Mucosa of rectum (tissue), 2 donors: ENCODE measurements at regions not wholly inside any gene's neighbourhood (a gene's known extent, or its start where the extent isn't known, plus 50 kb on each side); places are given as distances from the start of the nearest gene placed in this dataset.

Experiments used
- H3K27ac ChIP-seq, 2 donors: one replicate each; pipeline ENCODE4 v1.7.0; 2013; ENCODE audit warnings: inconsistent platforms in 2 of 2, low read depth in 2 of 2, low read length in 2 of 2
- H3K27me3 ChIP-seq, 2 donors: one replicate each; pipeline ENCODE4 v1.7.0; 2013; ENCODE audit warnings: low read length in 2 of 2; ENCODE audit not compliant: control insufficient read depth in 2 of 2, insufficient read depth in 2 of 2
- H3K36me3 ChIP-seq, 2 donors: one replicate each; pipeline ENCODE4 v1.7.0; 2013; ENCODE audit warnings: low read length in 2 of 2; ENCODE audit not compliant: control insufficient read depth in 2 of 2, insufficient read depth in 2 of 2
- H3K4me1 ChIP-seq, 2 donors: one replicate each; pipeline ENCODE4 v1.7.0; 2013; ENCODE audit warnings: low read length in 2 of 2, mild to moderate bottlenecking in 1 of 2; ENCODE audit not compliant: control insufficient read depth in 2 of 2, insufficient read depth in 2 of 2
- H3K4me3 ChIP-seq, 2 donors: one replicate each; pipeline ENCODE4 v1.7.0; 2013; ENCODE audit warnings: low read length in 2 of 2
- H3K9ac ChIP-seq, 2 donors: one replicate each; pipeline ENCODE4 v1.7.0; 2013; ENCODE audit warnings: low read length in 2 of 2, low read depth in 1 of 2, mild to moderate bottlenecking in 1 of 2
- H3K9me3 ChIP-seq, 2 donors: one replicate each; pipeline ENCODE4 v1.7.0; 2013; ENCODE audit warnings: low read length in 2 of 2; ENCODE audit not compliant: control insufficient read depth in 2 of 2
- donor health status: healthy.
- donor health status: Normal muscosa, but diverticular disease.

DNA sequence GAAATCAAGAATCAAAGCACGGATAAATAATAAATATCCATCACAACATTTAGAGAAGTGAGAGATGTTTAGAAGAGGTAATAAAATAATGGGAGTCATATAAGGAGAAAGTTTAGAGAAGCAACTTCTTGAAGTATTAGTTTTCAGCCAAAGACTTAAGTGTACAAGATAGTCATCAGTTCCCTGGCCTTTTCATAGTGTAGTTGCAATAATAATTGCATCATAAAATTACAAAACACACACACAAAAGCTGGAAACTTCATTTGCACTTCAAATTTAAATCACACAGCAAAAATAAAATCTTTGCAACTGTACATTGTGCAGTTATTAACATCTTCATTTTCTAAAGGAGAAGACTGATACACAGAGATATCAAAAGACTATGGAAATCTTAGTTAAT lies 319.1 kb upstream of the RGMB start:
- Histone ChIP-seq H3K4me3 (no peak overlapping the region), H3K9ac (no peak overlapping the region), H3K27ac (no peak overlapping the region), H3K36me3 (no peaks in the 10 kb centered on the region), H3K9me3 (no peaks in the 10 kb centered on the region), H3K4me1 (peaks cover 0 to 3% of the 10 kb centered on the region in 2 donors), H3K27me3 (no peaks in the 10 kb centered on the region)

DNA sequence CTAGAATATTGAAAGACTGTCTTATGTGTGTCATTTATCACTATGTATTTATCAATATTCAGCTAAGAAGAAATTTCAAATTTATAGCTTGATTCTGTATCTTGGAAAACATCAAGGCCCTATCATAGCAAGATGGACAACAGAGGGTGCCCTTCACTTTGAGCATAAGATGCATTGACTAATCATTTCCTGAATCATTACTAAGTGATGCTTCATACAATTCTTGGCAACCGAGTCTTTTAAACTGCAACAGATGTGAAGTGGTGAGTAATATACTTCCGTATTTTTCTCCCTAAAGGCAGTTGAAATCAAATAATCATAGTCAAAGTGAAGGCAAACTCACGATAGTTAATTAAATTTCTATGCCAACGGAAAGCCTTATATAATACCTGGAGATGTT lies 318.6 kb upstream of the RGMB start:
- Histone ChIP-seq H3K36me3 (no peaks in the 10 kb centered on the region), H3K27ac (no peak overlapping the region), H3K27me3 (no peaks in the 10 kb centered on the region), H3K9me3 (no peaks in the 10 kb centered on the region), H3K9ac (no peak overlapping the region), H3K4me1 (peaks cover 0 to 3% of the 10 kb centered on the region in 2 donors), H3K4me3 (no peak overlapping the region)

DNA sequence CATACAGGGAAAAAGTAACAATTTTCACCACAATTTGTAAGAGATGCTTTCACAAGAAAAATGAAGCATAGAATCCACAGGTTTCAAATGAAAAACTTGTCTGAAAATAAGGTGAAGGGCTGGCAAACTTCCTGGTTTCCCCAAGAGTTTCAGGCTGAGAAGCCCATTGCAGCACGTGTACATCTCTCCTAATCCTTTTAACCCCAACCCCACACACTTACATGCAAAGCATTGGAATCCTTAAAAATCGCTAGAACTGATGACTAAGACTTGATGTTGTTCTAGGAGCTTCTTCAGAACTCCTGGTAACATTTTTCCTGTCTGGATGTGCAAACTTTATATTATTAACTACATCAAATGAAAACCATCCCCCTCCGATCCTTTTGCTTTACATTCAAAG lies 317.8 kb upstream of the RGMB start:
- peaks cover 0 to 3% of the 10 kb centered on the region in 2 donors for H3K4me1 ChIP-seq
- H3K27me3 ChIP-seq, result no peaks in the 10 kb centered on the region
- H3K9ac ChIP-seq, result no peak overlapping the region
- H3K4me3 ChIP-seq, result no peak overlapping the region
- H3K9me3 ChIP-seq, result no peaks in the 10 kb centered on the region
- H3K36me3 ChIP-seq, result no peaks in the 10 kb centered on the region
- H3K27ac ChIP-seq, result no peak overlapping the region

DNA sequence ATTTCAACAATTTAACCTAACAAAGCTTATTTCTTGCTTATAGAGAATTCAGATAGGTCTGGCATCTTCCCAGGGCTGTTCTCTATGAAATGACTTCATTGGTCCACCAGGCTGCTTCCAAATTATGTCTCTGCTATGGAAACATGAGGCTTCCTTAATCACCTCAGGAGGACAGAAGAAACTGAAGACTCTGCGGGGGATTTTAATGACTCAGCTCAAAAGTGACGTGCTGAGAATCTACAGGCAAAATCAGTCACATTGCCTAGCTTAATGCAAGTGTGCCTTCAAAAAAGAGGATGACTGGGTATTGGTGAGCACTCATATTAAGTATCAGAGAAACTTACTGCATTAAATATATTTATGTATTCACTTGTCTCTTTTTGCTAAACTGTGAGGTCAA lies 315.5 kb upstream of the RGMB start:
- Histone ChIP-seq H3K4me1 (peaks cover 0 to 3% of the 10 kb centered on the region in 2 donors), H3K27ac (no peak overlapping the region), H3K4me3 (no peak overlapping the region), H3K36me3 (no peaks in the 10 kb centered on the region), H3K9me3 (no peaks in the 10 kb centered on the region), H3K27me3 (no peaks in the 10 kb centered on the region), H3K9ac (no peak overlapping the region)

DNA sequence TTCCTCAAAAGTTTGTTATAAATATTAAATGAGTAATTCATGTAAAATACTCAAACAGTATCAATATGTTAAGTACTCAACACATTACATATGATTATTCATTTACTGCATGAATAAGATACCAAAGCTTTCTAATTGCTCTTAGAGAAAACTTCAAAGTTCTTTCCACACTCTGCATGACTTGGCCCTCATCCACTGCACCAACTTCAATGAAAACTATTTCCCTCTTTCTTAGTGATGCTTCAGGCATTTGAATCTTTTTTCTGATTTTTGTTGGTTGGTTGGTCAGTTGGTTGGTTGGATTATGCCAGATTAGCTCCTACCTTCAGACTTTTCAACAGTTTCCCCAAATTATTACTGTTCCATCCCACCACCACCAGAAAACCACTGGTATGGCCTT lies 314.7 kb upstream of the RGMB start:
- H3K4me3 ChIP-seq, result no peak overlapping the region
- no peaks in the 10 kb centered on the region for H3K27me3 ChIP-seq
- no peak overlapping the region for H3K9ac ChIP-seq
- H3K4me1 ChIP-seq, result peaks cover 0 to 3% of the 10 kb centered on the region in 2 donors
- no peaks in the 10 kb centered on the region for H3K9me3 ChIP-seq
- H3K27ac ChIP-seq, result no peak overlapping the region
- H3K36me3 ChIP-seq, result no peaks in the 10 kb centered on the region

DNA sequence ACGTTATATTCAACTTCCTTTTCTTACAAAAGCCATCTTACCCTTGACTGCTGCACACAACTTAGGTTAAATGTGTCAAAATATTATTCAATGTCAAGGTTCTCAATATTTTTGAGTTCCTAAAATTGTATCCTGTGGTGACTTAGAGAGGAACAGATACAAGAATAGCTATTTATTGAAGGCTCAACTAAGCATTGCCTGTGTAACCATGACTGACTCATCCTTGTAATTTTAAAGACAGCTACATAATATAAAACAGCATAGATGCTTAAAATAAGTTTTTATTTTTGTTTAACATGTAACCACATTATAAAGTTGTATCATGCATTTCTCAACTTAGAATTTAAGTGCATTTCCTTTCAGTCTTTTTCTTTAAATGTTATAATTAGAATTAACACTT lies 312.9 kb upstream of the RGMB start:
- Histone ChIP-seq H3K36me3 (no peaks in the 10 kb centered on the region), H3K4me1 (no peaks in the 10 kb centered on the region), H3K4me3 (no peak overlapping the region), H3K9me3 (no peaks in the 10 kb centered on the region), H3K27ac (no peak overlapping the region), H3K9ac (no peak overlapping the region), H3K27me3 (no peaks in the 10 kb centered on the region)

DNA sequence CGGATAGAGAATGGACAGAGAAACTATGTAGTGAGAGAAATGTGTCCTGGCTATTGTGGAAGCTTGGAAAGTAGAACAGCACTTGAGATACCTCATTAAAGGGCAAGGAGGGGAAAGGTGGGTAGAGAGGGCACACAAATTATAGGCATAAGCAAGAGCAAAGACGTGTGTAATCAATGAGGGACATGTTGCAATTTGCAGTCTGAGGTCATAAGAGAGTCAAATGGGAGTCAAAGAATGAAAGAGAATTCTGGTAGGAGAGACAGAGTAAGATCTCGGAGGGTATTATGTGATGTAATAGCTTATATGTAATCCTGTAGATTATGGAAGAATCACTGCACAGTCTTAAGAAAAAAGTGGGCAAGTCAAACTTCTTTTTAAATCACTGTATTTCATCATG lies 312.0 kb upstream of the RGMB start:
- no peak overlapping the region for H3K9ac ChIP-seq

DNA sequence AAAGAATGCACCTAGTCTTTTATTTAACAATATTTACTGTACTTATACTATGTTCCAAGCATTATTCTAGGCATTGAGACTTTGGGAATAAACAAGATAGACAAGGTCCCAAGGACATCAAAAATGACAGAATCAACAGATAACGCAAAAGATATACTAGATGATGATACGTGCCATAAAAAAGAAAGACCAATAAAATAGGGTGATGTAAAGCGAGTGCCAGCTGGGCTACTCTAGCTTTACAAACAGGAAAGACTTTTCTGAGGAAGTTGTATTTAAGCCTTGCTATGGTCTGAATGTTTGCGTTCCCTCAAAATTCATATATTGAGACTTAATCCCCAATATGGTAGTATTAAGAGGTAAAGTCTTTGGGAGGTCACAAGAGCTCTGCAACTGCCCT lies 310.2 kb upstream of the RGMB start:
- Histone ChIP-seq H3K9me3 (no peaks in the 10 kb centered on the region), H3K36me3 (no peaks in the 10 kb centered on the region), H3K4me1 (no peaks in the 10 kb centered on the region), H3K4me3 (no peak overlapping the region), H3K9ac (no peak overlapping the region), H3K27ac (peak overlapping the region in 1 of 2 donors; percentile 38), H3K27me3 (no peaks in the 10 kb centered on the region)

More for the DNA sequence above, 312.0 kb upstream of the RGMB start:
- Histone ChIP-seq H3K9me3 (no peaks in the 10 kb centered on the region), H3K27ac (no peak overlapping the region), H3K27me3 (no peaks in the 10 kb centered on the region), H3K4me3 (no peak overlapping the region), H3K4me1 (no peaks in the 10 kb centered on the region), H3K36me3 (no peaks in the 10 kb centered on the region)

DNA sequence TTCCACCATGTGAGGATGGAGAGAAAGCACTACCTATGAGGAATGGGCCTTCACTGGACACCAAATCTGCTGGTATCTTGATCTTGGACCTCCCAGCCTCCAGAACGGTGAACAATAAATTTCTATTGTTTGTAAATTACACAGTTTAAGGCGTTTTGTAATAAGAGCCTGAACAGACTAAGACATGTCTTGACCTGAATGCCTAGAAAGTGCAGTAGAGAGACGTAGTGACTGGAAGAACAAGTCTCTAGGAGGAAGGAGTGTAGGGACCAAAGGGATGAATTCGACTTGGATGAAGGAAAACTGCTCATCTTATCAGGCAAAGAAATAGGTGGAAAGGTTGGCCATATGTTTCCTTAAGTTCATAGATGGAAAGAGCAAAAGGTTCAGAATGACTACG lies 309.8 kb upstream of the RGMB start:
- Histone ChIP-seq H3K4me3 (no peak overlapping the region), H3K9ac (no peak overlapping the region), H3K27ac (peak overlapping the region; percentile 10 to 38), H3K36me3 (no peaks in the 10 kb centered on the region), H3K4me1 (no peaks in the 10 kb centered on the region), H3K9me3 (no peaks in the 10 kb centered on the region), H3K27me3 (no peaks in the 10 kb centered on the region)

DNA sequence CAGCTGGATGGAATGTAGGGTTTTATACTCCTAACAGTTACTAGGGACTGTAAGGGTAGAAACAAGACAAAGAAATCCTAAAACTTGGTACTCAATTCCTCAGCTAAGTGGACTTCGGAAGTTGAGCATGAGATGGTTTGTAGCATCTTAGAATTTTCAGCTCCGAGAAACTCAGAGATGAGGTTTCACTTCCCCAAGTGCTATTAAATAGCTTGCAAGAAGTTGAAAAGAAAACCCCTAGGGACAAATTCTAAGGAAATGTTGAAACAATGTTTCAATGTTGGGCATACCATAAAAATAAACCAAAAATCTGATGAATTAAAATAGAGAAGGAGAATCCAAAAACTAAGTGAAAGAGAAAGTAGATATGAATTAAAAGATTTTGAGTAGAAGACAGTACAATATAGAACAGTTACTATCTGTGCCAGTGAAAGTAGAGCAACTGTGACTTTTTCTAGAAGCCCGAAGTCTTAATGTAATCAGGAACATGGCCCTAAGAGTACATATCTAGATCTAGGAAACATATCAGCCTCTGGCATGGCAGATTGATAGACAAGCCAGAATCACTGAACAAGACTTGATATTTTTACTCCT lies 308.6 kb upstream of the RGMB start:
- H3K4me3 ChIP-seq, result no peak overlapping the region
- no peaks in the 10 kb centered on the region for H3K4me1 ChIP-seq
- H3K9ac ChIP-seq, result no peak overlapping the region
- no peak overlapping the region for H3K27ac ChIP-seq
- H3K9me3 ChIP-seq, result no peaks in the 10 kb centered on the region
- H3K27me3 ChIP-seq, result no peaks in the 10 kb centered on the region
- H3K36me3 ChIP-seq, result no peaks in the 10 kb centered on the region
